ENCODE measurements at regions not wholly inside any gene's neighbourhood (a gene's known extent, or its start where the extent isn't known, plus 50 kb on each side); places are given as distances from the start of the nearest gene placed in this dataset.

- no peak overlapping the region for H3K27ac ChIP-seq
- H3K4me3 ChIP-seq: no peak overlapping the region
- H3K79me2 ChIP-seq (ENCODE audit: low read depth): no peaks in the 10 kb centered on the region
- no peaks in the 10 kb centered on the region for H3K9me3 ChIP-seq (ENCODE audit: low read depth)
- H3K4me3 Mint-ChIP-seq: no peak overlapping the region
- no peak overlapping the region for H3K9ac ChIP-seq
- H3K4me2 ChIP-seq: no peak overlapping the region
- peaks cover 30% of the 10 kb centered on the region for H3K4me1 ChIP-seq
- no peak for DNase-seq (ENCODE audit: low spot score)
- H4K20me1 ChIP-seq (ENCODE audit: low read depth): no peaks in the 10 kb centered on the region
- H3K36me3 Mint-ChIP-seq: no peaks in the 10 kb centered on the region
- no peaks in the 10 kb centered on the region for H3K27me3 ChIP-seq
- no peak for TF ChIP-seq EZH2 (IDR thresholded peaks at IDR 0.05)
- no peak for TF ChIP-seq EZH2phosphoT487 (IDR thresholded peaks at IDR 0.05)
- TF ChIP-seq, protein P1, sequence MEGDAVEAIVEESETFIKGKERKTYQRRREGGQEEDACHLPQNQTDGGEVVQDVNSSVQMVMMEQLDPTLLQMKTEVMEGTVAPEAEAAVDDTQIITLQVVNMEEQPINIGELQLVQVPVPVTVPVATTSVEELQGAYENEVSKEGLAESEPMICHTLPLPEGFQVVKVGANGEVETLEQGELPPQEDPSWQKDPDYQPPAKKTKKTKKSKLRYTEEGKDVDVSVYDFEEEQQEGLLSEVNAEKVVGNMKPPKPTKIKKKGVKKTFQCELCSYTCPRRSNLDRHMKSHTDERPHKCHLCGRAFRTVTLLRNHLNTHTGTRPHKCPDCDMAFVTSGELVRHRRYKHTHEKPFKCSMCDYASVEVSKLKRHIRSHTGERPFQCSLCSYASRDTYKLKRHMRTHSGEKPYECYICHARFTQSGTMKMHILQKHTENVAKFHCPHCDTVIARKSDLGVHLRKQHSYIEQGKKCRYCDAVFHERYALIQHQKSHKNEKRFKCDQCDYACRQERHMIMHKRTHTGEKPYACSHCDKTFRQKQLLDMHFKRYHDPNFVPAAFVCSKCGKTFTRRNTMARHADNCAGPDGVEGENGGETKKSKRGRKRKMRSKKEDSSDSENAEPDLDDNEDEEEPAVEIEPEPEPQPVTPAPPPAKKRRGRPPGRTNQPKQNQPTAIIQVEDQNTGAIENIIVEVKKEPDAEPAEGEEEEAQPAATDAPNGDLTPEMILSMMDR (IDR thresholded peaks at IDR 0.05): no peak
- H3K36me3 ChIP-seq: no peaks in the 10 kb centered on the region
- H3K27ac Mint-ChIP-seq: no peak overlapping the region
- no peaks in the 10 kb centered on the region for H3K27me3 Mint-ChIP-seq (ENCODE audit: insufficient read depth, low read depth)
- H2AFZ ChIP-seq (replicated peaks): no peak overlapping the region
- H3K4me1 Mint-ChIP-seq: peaks cover 26% of the 10 kb centered on the region
- peaks cover 9% of the 10 kb centered on the region for H3F3A ChIP-seq (ENCODE audit: low read depth)
- no peaks in the 10 kb centered on the region for H3K9me3 Mint-ChIP-seq
Observed at GRCh38 chr9:73841018-73841417, 656.1 kb upstream of the RORB start.

DNA sequence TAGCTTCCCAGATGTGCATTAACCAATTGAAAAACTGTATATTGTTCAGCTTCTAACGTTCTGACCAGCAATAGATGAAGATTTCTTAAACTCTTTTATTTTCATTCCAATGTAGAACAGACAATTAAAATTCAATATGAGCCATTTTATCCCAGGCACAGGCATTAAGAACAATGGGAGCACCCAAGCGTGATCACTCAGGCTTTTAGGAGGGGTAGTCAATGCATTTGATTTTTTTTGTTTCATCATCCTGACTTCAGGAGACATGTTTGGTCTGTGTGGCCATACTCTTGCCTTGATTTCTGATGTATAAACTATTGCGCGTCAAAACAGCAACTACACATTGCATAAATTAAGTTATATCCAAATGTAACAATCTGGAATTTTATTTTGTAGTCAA is 653.0 kb upstream of the RORB start:
- H3K36me3 Mint-ChIP-seq: peaks cover 3% of the 10 kb centered on the region
- no peak overlapping the region for H2AFZ ChIP-seq (replicated peaks)
- H4K20me1 ChIP-seq (ENCODE audit: low read depth): no peaks in the 10 kb centered on the region
- no peak overlapping the region for H3K27ac ChIP-seq
- H3F3A ChIP-seq (ENCODE audit: low read depth): peaks cover 24% of the 10 kb centered on the region
- no peak overlapping the region for H3K4me3 Mint-ChIP-seq
- H3K9me3 ChIP-seq (ENCODE audit: low read depth): no peaks in the 10 kb centered on the region
- H3K9ac ChIP-seq: no peak overlapping the region
- H3K4me1 ChIP-seq: peaks cover 52% of the 10 kb centered on the region
- H3K36me3 ChIP-seq: no peaks in the 10 kb centered on the region
- H3K27me3 Mint-ChIP-seq (ENCODE audit: insufficient read depth, low read depth): peaks cover 4% of the 10 kb centered on the region
- DNase-seq (ENCODE audit: low spot score): peak; percentile 67
- TF ChIP-seq, protein P1 (IDR thresholded peaks at IDR 0.05): no peak
- TF ChIP-seq EZH2 (IDR thresholded peaks at IDR 0.05) (no peak), EZH2phosphoT487 (IDR thresholded peaks at IDR 0.05) (no peak)
- no peaks in the 10 kb centered on the region for H3K79me2 ChIP-seq (ENCODE audit: low read depth)
- no peak overlapping the region for H3K27ac Mint-ChIP-seq
- H3K9me3 Mint-ChIP-seq: peaks cover 3% of the 10 kb centered on the region
- no peaks in the 10 kb centered on the region for H3K27me3 ChIP-seq
- peaks cover 49% of the 10 kb centered on the region for H3K4me1 Mint-ChIP-seq
- peak overlapping the region; percentile 42 for H3K4me2 ChIP-seq
- H3K4me3 ChIP-seq: no peak overlapping the region

DNA sequence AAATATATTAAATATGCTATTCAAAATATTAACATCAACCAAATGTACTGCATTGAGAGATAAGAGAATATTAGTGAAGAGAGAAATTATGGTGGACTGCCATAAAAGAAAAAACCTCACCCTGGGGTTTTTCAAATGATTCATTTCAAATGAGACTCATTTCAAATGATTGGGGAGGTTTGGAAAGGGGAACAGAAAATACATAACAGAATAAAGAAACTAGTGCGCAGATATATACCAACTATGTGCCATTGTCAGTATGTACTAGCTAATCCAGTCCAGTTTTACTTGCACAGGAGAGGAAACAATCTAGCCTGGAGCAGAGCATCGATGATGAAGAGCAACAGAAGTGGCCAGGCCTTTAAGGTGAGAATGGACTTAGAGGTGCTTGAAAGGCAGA is 651.6 kb upstream of the RORB start:
- Mint-ChIP-seq H3K9me3 (peaks cover 4% of the 10 kb centered on the region), H3K27me3 (ENCODE audit: insufficient read depth, low read depth) (peaks cover 6% of the 10 kb centered on the region), H3K4me1 (peaks cover 49% of the 10 kb centered on the region), H3K27ac (peak overlapping the region; percentile 67), H3K4me3 (no peak overlapping the region), H3K36me3 (peaks cover 3% of the 10 kb centered on the region)
- peak overlapping the region; percentile 39 for H3K4me2 ChIP-seq
- H2AFZ ChIP-seq (replicated peaks): no peak overlapping the region
- H3K79me2 ChIP-seq (ENCODE audit: low read depth): no peaks in the 10 kb centered on the region
- H3K4me3 ChIP-seq: no peak overlapping the region
- no peaks in the 10 kb centered on the region for H3K27me3 ChIP-seq
- H3K36me3 ChIP-seq: no peaks in the 10 kb centered on the region
- peaks cover 52% of the 10 kb centered on the region for H3K4me1 ChIP-seq
- DNase-seq (ENCODE audit: low spot score): no peak
- H3F3A ChIP-seq (ENCODE audit: low read depth): peaks cover 24% of the 10 kb centered on the region
- no peaks in the 10 kb centered on the region for H3K9me3 ChIP-seq (ENCODE audit: low read depth)
- TF ChIP-seq EZH2phosphoT487 (IDR thresholded peaks at IDR 0.05): no peak
- TF ChIP-seq, protein P1 (IDR thresholded peaks at IDR 0.05): no peak
- TF ChIP-seq EZH2 (IDR thresholded peaks at IDR 0.05): no peak
- H3K27ac ChIP-seq: peak overlapping the region; percentile 23
- H3K9ac ChIP-seq: no peak overlapping the region
- H4K20me1 ChIP-seq (ENCODE audit: low read depth): no peaks in the 10 kb centered on the region
